ENCODE measurements at regions not wholly inside any gene's neighbourhood (a gene's known extent, or its start where the extent isn't known, plus 50 kb on each side); places are given as distances from the start of the nearest gene placed in this dataset.

DNA sequence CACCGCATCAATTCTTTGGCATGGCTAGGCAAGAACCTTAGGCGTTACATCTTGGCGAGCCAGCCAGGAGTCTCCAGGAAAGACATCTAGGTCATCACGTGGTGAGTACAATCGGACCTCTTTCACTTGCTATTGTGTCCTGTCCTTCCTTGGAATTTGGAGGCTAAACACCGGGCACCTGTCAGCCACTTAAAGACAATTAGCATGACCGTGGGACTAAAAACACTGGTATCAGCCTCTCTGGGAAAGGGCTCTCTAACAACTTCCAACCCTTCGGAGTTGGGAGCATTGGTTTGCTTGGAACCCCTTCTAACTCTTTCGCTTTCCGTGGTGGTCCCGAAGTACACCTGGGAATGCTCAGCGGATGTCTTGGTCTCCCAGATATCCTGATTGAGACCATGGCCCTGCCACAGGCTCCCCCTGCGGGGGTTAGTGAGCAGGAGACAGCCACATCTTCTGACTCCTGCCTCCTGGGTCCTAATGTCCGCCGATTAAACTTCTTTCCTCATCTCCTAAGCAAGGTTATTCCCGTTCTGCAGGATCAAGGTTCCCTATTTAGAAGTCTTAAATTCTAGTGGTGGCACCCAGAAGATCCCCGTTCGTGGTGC, 971.7 kb downstream of the FSCB start:
- TF ChIP-seq, protein P1, sequence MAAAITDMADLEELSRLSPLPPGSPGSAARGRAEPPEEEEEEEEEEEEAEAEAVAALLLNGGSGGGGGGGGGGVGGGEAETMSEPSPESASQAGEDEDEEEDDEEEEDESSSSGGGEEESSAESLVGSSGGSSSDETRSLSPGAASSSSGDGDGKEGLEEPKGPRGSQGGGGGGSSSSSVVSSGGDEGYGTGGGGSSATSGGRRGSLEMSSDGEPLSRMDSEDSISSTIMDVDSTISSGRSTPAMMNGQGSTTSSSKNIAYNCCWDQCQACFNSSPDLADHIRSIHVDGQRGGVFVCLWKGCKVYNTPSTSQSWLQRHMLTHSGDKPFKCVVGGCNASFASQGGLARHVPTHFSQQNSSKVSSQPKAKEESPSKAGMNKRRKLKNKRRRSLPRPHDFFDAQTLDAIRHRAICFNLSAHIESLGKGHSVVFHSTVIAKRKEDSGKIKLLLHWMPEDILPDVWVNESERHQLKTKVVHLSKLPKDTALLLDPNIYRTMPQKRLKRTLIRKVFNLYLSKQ (tag by site-specific recombination; IDR thresholded peaks at IDR 0.05; ENCODE audit: borderline replicate concordance) = no peak
- TF ChIP-seq, protein P2, sequence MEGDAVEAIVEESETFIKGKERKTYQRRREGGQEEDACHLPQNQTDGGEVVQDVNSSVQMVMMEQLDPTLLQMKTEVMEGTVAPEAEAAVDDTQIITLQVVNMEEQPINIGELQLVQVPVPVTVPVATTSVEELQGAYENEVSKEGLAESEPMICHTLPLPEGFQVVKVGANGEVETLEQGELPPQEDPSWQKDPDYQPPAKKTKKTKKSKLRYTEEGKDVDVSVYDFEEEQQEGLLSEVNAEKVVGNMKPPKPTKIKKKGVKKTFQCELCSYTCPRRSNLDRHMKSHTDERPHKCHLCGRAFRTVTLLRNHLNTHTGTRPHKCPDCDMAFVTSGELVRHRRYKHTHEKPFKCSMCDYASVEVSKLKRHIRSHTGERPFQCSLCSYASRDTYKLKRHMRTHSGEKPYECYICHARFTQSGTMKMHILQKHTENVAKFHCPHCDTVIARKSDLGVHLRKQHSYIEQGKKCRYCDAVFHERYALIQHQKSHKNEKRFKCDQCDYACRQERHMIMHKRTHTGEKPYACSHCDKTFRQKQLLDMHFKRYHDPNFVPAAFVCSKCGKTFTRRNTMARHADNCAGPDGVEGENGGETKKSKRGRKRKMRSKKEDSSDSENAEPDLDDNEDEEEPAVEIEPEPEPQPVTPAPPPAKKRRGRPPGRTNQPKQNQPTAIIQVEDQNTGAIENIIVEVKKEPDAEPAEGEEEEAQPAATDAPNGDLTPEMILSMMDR (tag by site-specific recombination; IDR thresholded peaks at IDR 0.05) = no peak

Measured in HEK293 (cell line).